Caki2 (cell line): ENCODE measurements at regions not wholly inside any gene's neighbourhood (a gene's known extent, or its start where the extent isn't known, plus 50 kb on each side); places are given as distances from the start of the nearest gene placed in this dataset.
"Not testable (repeated sequence)": the region's sequence is repeated elsewhere in the genome, so short reads cannot be mapped to it uniquely, and the experiment has no call there.

Source experiments
- DNase-seq: peaks from one replicate; pipeline ENCODE4 v3.0.0-alpha.2; 2015; ENCODE audit warnings: low read depth
- in situ Hi-C: cut with HindIII; loops from 2 replicates; pipeline ENCODE4 v1.10.0; 2016; ENCODE audit warnings: low sequenced_read_pairs, low pct_unique_long_range_greater_than_20kb, mixed read lengths

DNA sequence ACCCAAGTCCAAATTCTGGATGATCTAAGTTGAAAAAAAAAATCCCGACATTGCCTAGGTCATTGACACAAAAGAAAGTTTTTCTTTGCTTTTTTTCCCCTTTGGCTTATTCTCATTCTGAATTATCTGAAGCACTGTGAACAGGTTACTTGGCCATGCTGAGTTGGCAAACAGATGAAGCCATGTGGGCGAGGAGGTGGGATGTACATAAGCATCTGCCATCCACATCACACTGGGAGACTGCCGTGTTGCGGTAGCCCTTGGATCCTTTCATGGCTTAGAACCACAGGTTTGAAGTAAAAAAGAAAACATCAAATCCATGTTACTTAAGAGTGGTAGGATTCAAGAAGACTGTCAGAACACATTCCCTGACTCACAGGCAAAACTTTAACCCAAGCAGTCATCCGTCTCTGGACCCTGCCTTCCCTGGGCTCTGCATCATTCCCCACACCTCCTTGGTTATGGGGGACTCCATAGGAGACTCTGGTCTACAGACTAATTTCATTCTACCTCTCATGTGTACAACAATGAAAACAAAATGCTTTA, 242.5 kb upstream of the SERP2 start:
- in situ Hi-C loops: no loop called here
- DNase-seq: peak; percentile 59

- no peak for DNase-seq
- in situ Hi-C loops: no loop called here
Measured at GRCh38 chr13:44132710-44133109, 240.9 kb upstream of the SERP2 start.

GRCh38 chr13:44133626-44134025, 240.0 kb upstream of the SERP2 start:
- in situ Hi-C loops: no loop called here
- DNase-seq: no peak

GRCh38 chr13:44135566-44135965, 238.1 kb upstream of the SERP2 start:
- in situ Hi-C loops: no loop called here
- no peak for DNase-seq

DNA sequence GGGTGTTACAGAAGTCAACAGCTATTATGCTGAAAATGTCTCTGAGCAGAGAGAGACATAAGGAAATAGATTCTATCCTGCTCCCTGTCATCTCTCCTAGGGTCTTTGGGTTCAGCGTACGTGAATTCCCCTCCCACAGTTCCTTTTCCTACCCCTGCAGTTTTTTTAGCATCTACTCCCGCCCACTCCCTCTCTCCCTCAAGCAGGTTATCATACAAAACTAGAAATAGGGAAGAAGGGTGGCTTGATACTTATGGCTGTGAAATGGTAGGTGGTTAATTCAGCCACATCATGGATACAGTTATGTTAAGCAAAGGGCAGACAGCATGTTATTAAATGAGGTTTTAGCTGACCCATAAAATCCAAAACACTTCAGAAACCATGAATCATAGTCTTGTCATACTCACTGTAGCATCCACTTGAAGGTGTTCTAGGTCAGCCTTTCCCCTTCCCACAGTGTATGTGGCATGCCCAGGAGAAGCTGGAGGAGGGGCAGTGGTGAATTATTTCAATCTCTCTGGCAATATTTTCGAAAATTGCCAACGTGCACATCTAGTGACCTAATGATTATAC, 236.8 kb upstream of the SERP2 start:
- DNase-seq: no peak
- in situ Hi-C loops: no loop called here

GRCh38 chr13:44137466-44137865, 236.2 kb upstream of the SERP2 start:
- DNase-seq: no peak
- in situ Hi-C loops: no loop called here

DNA sequence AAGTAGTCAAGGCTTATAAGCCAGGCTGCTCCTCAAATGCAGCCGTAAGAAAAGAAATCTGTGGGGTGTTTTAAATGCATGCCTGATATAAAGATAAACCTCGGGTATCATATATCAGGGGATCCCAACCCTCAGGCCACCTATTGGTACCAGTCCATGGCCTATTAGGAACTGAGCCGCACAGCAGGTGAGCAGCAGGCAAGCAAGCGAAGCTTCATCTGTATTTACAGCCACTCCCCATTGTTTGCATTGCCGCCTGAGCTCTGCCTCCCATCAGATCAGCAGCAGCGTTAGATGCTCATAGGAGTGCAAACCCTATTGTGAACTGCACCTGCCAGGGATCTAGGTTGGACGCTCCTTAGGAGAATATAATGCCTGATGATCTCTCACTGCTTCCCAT, 233.5 kb upstream of the SERP2 start:
- no peak for DNase-seq
- in situ Hi-C loops: no loop called here

GRCh38 chr13:44140888-44141724, 232.5 kb upstream of the SERP2 start:
- in situ Hi-C loops: no loop called here
- no peak for DNase-seq

DNA sequence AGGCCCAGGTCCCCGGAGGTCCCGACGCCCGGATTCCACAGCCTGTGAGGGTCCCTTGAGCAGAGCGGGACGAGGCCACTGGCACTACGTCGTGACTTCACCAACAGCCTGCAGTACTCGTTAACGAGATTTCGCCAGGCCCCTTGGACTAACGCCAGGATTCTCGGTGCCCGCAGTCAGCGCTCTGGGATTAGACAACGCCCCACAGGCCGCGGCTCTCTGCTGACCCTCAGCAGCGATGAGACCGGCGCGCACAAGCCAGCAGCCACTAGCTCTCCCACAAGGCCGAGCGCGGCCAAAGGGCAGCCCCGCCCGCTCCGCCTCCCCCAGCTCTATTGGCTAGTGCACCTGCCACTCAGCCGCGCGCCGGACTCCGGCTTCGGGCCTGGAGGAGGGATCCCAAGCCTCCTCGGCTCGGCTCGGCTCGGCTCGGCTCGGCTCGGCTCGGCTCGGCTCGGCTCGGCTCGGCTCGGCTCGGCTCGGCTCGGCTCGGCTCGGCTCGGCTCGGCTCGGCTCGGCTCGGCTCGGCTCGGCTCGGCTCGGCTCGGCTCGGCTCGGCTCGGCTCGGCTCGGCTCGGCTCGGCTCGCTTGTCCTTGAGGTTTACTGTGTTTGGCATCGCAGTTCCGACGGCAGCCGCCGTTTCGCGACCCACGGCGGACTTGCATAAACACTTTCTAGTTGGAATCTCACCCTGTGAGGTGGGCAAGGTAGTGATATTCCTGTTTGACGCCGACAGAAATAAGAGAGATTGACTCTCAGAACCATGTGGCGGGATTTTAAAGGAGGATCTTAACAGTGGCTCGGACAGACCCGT, 231.7 kb upstream of the SERP2 start:
- in situ Hi-C loops: no loop called here
- peak; percentile 99 for DNase-seq

GRCh38 chr13:44142540-44142867, 231.1 kb upstream of the SERP2 start:
- no peak for DNase-seq
- in situ Hi-C loops: no loop called here

DNA sequence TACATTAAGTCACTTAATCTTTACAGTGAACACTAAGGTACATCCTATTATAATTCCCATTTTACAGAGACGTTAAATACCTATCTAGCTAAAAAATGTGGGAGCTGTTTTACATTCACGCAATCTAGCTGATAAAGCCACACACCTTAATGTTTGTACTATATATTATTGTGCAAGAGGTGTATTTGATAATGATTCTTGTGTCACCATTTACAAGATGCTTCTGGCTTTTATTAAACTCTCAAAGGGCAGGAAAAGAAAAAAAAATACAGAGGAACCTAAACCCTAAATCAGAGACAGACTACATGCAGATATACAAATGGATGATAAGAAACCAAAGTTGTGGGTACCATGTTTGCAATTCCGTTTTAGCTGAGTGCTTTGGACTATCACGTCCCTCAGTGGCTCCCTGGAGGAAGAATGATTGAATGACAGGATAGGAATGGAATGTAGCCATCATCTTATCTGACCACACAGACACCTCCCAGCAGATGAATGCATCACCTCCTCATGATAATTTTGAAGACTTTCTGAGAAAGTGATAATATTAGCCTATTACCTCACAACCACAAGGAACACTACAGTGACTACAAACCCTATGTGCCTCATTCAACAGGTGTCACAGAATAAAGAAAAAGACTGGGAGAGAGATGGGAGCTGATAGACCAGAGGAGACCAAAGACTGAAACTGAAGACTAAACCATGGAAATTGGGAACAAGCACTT, 230.5 kb upstream of the SERP2 start:
- in situ Hi-C loops: no loop called here
- peak; percentile 84 for DNase-seq

DNA sequence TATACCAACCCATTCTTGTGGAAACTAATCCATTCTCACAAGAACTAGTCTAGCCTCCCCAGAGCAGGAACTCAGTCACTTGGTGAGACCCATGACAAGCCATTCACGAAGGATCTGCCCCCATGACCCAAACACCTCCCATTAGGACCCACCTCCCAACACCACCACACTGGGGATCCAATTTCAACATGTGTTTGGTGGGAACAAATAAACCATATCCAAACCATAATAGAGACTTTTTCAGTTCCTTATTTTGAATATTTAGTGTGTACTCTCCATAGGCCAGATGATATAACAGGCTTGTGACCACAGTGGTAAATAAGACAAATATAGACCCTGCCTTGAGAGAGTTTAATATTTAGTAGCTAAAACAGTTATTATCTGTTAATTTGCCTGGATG, 227.5 kb upstream of the SERP2 start:
- no peak for DNase-seq
- in situ Hi-C loops: no loop called here

- in situ Hi-C loops: no loop called here
- DNase-seq: no peak
Measured at GRCh38 chr13:44147233-44147632, 226.4 kb upstream of the SERP2 start.

GRCh38 chr13:44147648-44148047, 226.0 kb upstream of the SERP2 start:
- no peak for DNase-seq
- in situ Hi-C loops: no loop called here

GRCh38 chr13:44148159-44148914, 225.3 kb upstream of the SERP2 start:
- in situ Hi-C loops: no loop called here
- DNase-seq: no peak

DNA sequence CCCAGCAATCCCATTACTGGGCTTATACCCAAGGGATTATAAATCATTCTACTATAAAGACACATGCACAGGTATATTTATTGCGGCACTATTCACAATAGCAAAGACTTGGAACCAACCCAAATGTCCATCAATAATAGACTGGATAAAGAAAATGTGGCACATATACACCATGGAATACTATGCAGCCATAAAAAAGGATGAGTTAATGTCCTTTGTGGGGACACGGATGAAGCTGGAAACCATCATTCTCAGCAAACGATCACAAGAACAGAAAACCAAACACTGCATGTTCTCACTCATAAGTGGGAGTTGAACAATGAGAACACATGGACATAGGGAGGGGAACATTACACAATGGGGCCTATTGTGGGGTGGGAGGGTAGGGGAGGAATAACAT, 224.4 kb upstream of the SERP2 start:
- in situ Hi-C loops, DNase-seq: not testable (repeated sequence)

GRCh38 chr13:44149821-44150220, 223.8 kb upstream of the SERP2 start:
- in situ Hi-C loops: no loop called here

DNA sequence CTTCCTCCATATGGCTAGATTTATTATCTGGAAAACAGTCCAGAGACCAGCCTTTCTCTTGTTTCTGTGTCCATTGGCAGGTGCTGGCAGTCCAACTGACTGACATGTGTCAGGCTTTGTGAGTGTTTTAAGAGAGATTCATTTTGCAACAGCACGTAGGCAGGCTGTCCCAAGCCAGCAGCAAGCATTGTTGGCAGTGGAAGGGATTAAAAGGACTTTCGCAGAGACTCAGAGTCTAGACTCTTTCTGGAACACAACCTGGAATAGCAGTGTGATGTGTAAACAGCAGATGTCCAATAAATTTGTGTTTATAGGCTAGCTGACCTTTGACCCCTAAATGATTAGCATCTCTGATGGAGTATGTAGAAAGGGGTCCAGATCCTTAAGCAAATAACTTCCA, 222.2 kb upstream of the SERP2 start:
- DNase-seq: no peak

More at GRCh38 chr13:44149821-44150220, 223.8 kb upstream of the SERP2 start:
- DNase-seq: no peak

More for the DNA sequence above, 222.2 kb upstream of the SERP2 start:
- in situ Hi-C loops: no loop called here
